Left lung (tissue), 4 donors: ENCODE measurements at regions not wholly inside any gene's neighbourhood (a gene's known extent, or its start where the extent isn't known, plus 50 kb on each side); places are given as distances from the start of the nearest gene placed in this dataset.

Experiments used
- ATAC-seq: fragments of 200-7000 bp; cut with Tn5 transposase; one replicate; pipeline ENCODE4 v1.9.1; 2020; ENCODE audit warnings: moderate library complexity
- DNase-seq, 4 donors: peaks; one replicate each; pipeline ENCODE4 v3.0.0-alpha.2; 2013 to 2020
- H3K27ac ChIP-seq, 2 donors: fragments of 200-600 bp; sonication (generic) in 1 of 2; one replicate each; pipeline versions ENCODE4 v1.5.0 to v1.8.0; 2020 to 2021
- H3K27me3 ChIP-seq, 2 donors: fragments of 200-600 bp; sonication (generic) in 1 of 2; one replicate each; pipeline versions ENCODE4 v1.5.0 to v1.8.0; 2020 to 2021
- H3K36me3 ChIP-seq, 2 donors: fragments of 200-600 bp; sonication (generic) in 1 of 2; one replicate each; pipeline versions ENCODE4 v1.5.0 to v1.8.0; 2020 to 2021
- H3K4me1 ChIP-seq, 2 donors: fragments of 200-600 bp; one replicate each; pipeline ENCODE4 v1.8.0; 2021
- H3K4me3 ChIP-seq, 2 donors: fragments of 200-600 bp; sonication (generic) in 1 of 2; one replicate each; pipeline versions ENCODE4 v1.5.0 to v1.8.0; 2020 to 2021; ENCODE audit warnings: mild to moderate bottlenecking in 1 of 2
- H3K9me3 ChIP-seq, 2 donors: fragments of 200-600 bp; sonication (generic) in 1 of 2; one replicate each; pipeline versions ENCODE4 v1.5.0 to v1.8.0; 2020 to 2021
- CTCF ChIP-seq, 2 donors: fragments of 200-600 bp; sonication (generic) in 1 of 2; IDR thresholded peaks; one replicate each; pipeline versions ENCODE4 v1.5.0 to v1.8.0; 2021; ENCODE audit warnings: antibody characterized with exemption in 2 of 2
- intact Hi-C, 2 donors: fragments of 100-400 bp; cut with DNase I; formaldehyde crosslinking; loops; one replicate each; pipeline versions ENCODE4 v1.11.2 to v1.14.2; 2022
- donor health status: DM: no; HTN: yes; CAD: no.
- donor health status: DM: no; HTN: no; CAD: no.

- TF ChIP-seq CTCF (IDR thresholded peaks at IDR 0.05), result no peak
- DNase-seq, result no peak
- no peak for ATAC-seq
Observed at GRCh38 chr2:235211056-235211455, 259.2 kb downstream of the SH3BP4 start.

GRCh38 chr2:235212501-235213158, 260.8 kb downstream of the SH3BP4 start:
- H3K36me3 ChIP-seq, result no peaks in the 10 kb centered on the region
- no peak for ATAC-seq
- TF ChIP-seq CTCF (IDR thresholded peaks at IDR 0.05), result no peak
- no peak overlapping the region for H3K27ac ChIP-seq
- DNase-seq, result no peak
- H3K27me3 ChIP-seq, result no peaks in the 10 kb centered on the region
- H3K9me3 ChIP-seq, result no peaks in the 10 kb centered on the region
- no peak overlapping the region for H3K4me3 ChIP-seq
- H3K4me1 ChIP-seq, result no peaks in the 10 kb centered on the region
- intact Hi-C loops, result no loop called here

More at GRCh38 chr2:235211056-235211455, 259.2 kb downstream of the SH3BP4 start:
- Histone ChIP-seq H3K36me3 (no peaks in the 10 kb centered on the region), H3K4me3 (no peak overlapping the region), H3K9me3 (no peaks in the 10 kb centered on the region), H3K27me3 (no peaks in the 10 kb centered on the region), H3K4me1 (no peaks in the 10 kb centered on the region), H3K27ac (no peak overlapping the region)
- intact Hi-C loops, result no loop called here

GRCh38 chr2:235215248-235215647, 263.4 kb downstream of the SH3BP4 start:
- ATAC-seq (no peak), DNase-seq (no peak)
- H3K4me1 ChIP-seq, result no peaks in the 10 kb centered on the region
- H3K36me3 ChIP-seq, result no peaks in the 10 kb centered on the region
- intact Hi-C loops, result no loop called here
- TF ChIP-seq CTCF (IDR thresholded peaks at IDR 0.05), result no peak
- no peaks in the 10 kb centered on the region for H3K27me3 ChIP-seq
- no peak overlapping the region for H3K4me3 ChIP-seq
- no peaks in the 10 kb centered on the region for H3K9me3 ChIP-seq
- no peak overlapping the region for H3K27ac ChIP-seq

GRCh38 chr2:235216901-235217300, 265.1 kb downstream of the SH3BP4 start:
- Histone ChIP-seq H3K36me3 (no peaks in the 10 kb centered on the region), H3K27me3 (no peaks in the 10 kb centered on the region), H3K9me3 (no peaks in the 10 kb centered on the region), H3K4me1 (no peaks in the 10 kb centered on the region), H3K27ac (no peak overlapping the region), H3K4me3 (no peak overlapping the region)
- intact Hi-C loops, result no loop called here
- TF ChIP-seq CTCF (IDR thresholded peaks at IDR 0.05), result no peak
- no peak for DNase-seq
- no peak for ATAC-seq

GRCh38 chr2:235217846-235218245, 266.0 kb downstream of the SH3BP4 start:
- DNase-seq, result no peak
- H3K4me3 ChIP-seq, result no peak overlapping the region
- H3K4me1 ChIP-seq, result no peaks in the 10 kb centered on the region
- no peaks in the 10 kb centered on the region for H3K27me3 ChIP-seq
- TF ChIP-seq CTCF (IDR thresholded peaks at IDR 0.05), result no peak
- H3K9me3 ChIP-seq, result no peaks in the 10 kb centered on the region
- no peaks in the 10 kb centered on the region for H3K36me3 ChIP-seq
- intact Hi-C loops, result no loop called here
- no peak for ATAC-seq
- no peak overlapping the region for H3K27ac ChIP-seq
